ENCODE measurements at regions not wholly inside any gene's neighbourhood (a gene's known extent, or its start where the extent isn't known, plus 50 kb on each side); places are given as distances from the start of the nearest gene placed in this dataset.

DNA sequence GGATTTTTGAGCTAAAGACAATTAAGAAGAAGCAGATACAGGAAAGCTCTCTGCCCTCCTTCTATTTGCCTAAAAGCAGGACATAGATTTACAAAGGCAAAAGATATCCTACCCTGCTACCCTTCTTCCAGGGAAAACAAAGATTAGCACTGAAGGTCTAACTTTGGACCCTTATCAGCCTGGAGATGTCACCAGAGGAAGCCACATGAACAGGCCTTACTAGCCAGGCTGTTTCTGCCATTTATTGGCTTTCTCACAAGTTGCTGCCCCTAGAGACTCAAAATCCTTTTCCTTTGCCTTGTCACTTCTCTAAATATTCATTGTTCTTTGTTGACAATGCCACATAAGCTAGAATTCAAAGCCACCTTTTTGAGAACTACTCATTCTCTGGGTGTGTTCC is 147.3 kb downstream of the B3GNT2 start:
- TF ChIP-seq, protein P1, sequence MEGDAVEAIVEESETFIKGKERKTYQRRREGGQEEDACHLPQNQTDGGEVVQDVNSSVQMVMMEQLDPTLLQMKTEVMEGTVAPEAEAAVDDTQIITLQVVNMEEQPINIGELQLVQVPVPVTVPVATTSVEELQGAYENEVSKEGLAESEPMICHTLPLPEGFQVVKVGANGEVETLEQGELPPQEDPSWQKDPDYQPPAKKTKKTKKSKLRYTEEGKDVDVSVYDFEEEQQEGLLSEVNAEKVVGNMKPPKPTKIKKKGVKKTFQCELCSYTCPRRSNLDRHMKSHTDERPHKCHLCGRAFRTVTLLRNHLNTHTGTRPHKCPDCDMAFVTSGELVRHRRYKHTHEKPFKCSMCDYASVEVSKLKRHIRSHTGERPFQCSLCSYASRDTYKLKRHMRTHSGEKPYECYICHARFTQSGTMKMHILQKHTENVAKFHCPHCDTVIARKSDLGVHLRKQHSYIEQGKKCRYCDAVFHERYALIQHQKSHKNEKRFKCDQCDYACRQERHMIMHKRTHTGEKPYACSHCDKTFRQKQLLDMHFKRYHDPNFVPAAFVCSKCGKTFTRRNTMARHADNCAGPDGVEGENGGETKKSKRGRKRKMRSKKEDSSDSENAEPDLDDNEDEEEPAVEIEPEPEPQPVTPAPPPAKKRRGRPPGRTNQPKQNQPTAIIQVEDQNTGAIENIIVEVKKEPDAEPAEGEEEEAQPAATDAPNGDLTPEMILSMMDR (IDR thresholded peaks at IDR 0.05): no peak
- TF ChIP-seq EP300 (IDR thresholded peaks at IDR 0.05) (no peak), POLR2A (IDR thresholded peaks at IDR 0.05) (no peak), POLR2AphosphoS5 (IDR thresholded peaks at IDR 0.05) (no peak)

Measured in stomach (tissue), 4 donors.